Adrenal gland (tissue), 5 donors: ENCODE measurements at regions not wholly inside any gene's neighbourhood (a gene's known extent, or its start where the extent isn't known, plus 50 kb on each side); places are given as distances from the start of the nearest gene placed in this dataset.
"Not testable (repeated sequence)": the region's sequence is repeated elsewhere in the genome, so short reads cannot be mapped to it uniquely, and the experiment has no call there.

Experiments
- POLR2A ChIP-seq, 2 donors: fragments of 450-650 bp; IDR thresholded peaks; one replicate each; pipeline ENCODE4 v1.6.1; 2017; ENCODE audit warnings: antibody characterized with exemption in 2 of 2, mild to moderate bottlenecking in 2 of 2, moderate library complexity in 1 of 2
- TF ChIP-seq, protein P1 (sequence below), 6 experiments: fragments of 450-650 bp in 4 of 6; fragments of 200-600 bp in 2 of 6; sonication (generic) in 1 of 6; IDR thresholded peaks; 1 replicate in 5 of 6; 2 replicates in 1 of 6; pipeline versions ENCODE4 v1.5.1 to v1.8.0; 2016 to 2021; ENCODE audit warnings: antibody characterized with exemption in 6 of 6, mild to moderate bottlenecking in 2 of 6, moderate library complexity in 1 of 6
- donor health status: DM: no; HTN: no; CAD: no.

GRCh38 chr16:29246091-29246490 is 160.4 kb downstream of the NPIPB11 start:
- not testable (repeated sequence) for TF ChIP-seq POLR2A (IDR thresholded peaks at IDR 0.05)
- TF ChIP-seq, protein P1, sequence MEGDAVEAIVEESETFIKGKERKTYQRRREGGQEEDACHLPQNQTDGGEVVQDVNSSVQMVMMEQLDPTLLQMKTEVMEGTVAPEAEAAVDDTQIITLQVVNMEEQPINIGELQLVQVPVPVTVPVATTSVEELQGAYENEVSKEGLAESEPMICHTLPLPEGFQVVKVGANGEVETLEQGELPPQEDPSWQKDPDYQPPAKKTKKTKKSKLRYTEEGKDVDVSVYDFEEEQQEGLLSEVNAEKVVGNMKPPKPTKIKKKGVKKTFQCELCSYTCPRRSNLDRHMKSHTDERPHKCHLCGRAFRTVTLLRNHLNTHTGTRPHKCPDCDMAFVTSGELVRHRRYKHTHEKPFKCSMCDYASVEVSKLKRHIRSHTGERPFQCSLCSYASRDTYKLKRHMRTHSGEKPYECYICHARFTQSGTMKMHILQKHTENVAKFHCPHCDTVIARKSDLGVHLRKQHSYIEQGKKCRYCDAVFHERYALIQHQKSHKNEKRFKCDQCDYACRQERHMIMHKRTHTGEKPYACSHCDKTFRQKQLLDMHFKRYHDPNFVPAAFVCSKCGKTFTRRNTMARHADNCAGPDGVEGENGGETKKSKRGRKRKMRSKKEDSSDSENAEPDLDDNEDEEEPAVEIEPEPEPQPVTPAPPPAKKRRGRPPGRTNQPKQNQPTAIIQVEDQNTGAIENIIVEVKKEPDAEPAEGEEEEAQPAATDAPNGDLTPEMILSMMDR (IDR thresholded peaks at IDR 0.05): not testable (repeated sequence)
